Dermis blood vessel endothelial cell (primary cell): ENCODE measurements at regions not wholly inside any gene's neighbourhood (a gene's known extent, or its start where the extent isn't known, plus 50 kb on each side); places are given as distances from the start of the nearest gene placed in this dataset.
"Not testable (repeated sequence)": the region's sequence is repeated elsewhere in the genome, so short reads cannot be mapped to it uniquely, and the experiment has no call there.

Experiments used
- DNase-seq: peaks from one replicate; pipeline ENCODE4 v3.0.0; 2010

DNA sequence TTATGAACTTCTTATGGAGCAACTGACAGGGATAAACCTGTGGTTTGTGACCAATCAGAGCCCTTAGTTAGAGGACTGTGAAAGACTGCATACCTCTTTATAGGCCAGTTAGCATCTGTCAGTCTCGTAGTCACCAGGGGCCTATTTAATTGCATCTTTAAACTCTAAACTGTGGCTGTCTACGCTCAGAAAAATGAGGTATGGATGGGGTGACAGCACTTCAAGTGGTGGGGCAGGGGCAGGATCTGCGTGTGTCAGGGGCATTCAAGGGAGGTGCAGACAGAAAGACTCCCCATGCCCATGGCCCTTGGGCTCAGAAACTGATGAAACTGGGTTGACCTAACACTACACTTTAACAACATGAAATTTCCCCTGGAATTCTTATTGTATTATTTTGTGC lies 132.6 kb upstream of the TBCA start:
- DNase-seq, result no peak

GRCh38 chr5:77907786-77908185 lies 131.6 kb upstream of the TBCA start:
- no peak for DNase-seq

GRCh38 chr5:77906806-77907205 lies 130.7 kb upstream of the TBCA start:
- no peak for DNase-seq

GRCh38 chr5:77904362-77904761 lies 128.2 kb upstream of the TBCA start:
- DNase-seq, result no peak

- DNase-seq, result no peak
Observed at GRCh38 chr5:77900691-77901090, 124.6 kb upstream of the TBCA start.

DNA sequence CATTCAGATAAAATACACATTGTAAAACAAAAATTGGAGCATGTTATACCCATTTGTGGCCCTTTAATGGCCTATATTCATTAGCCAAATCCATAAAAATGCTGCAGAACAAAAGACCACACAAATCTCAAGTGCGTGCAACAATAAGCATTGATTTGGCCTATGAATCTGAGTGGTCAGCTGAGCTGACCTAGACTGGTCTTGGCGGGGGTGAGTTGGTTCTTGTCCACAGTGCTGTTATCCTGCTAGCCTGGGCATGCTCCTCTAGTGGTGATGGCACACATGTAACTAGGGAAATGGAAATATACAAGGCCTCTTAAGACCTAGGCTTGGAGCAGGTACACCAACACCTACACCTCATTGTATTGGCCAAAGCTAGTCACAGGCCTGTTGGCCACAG lies 122.2 kb upstream of the TBCA start:
- DNase-seq, result no peak

DNA sequence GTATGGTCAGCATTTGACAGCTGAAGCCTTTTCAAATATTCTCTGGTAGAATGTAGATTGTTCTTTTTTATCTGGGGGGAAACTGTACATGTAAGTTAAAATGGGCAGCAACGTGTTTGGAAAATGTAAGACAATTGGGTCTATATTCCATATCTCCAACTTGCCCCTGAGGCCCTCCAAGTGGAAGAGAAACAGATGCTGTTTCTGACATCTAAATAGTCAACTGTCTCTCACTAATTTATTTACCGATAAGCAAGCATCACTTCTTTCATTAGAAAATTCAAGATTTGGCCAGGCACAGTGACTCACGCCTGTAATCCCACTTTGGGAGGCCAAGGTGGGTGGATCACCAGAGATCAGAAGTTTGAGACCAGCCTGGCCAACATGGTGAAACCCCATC lies 120.2 kb upstream of the TBCA start:
- no peak for DNase-seq

GRCh38 chr5:77894103-77894502 lies 118.0 kb upstream of the TBCA start:
- not testable (repeated sequence) for DNase-seq

DNA sequence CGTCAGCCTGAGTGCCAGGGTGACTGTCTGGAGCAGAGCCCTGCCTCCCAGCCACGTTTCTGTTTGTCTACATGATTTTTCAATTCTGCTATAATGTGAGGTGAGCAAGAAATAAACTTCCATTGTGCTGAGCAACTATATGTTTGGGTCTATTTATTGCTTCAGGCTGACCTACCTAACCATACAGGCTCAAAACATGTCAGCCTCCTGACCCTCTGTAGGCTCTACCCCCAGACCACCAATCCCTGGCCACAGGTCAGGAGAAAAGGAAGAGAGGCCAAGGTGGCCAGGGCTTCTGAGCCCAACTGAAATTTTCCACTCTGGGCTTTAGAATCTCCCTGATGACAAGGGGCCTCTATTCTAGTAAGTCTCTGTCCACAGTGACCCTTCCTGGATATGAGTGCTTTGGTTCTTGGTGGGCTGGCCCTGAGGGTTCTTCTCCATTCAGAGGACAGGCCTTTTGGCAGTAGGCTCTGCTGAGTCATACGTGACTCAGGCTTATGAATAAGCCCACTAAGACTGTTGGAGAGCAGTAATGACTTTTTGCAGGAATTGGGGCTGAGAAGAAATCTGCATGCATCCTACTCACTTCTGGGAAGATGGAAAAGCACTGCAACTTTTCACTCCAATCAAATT lies 117.2 kb upstream of the TBCA start:
- peak; percentile 94 for DNase-seq

DNA sequence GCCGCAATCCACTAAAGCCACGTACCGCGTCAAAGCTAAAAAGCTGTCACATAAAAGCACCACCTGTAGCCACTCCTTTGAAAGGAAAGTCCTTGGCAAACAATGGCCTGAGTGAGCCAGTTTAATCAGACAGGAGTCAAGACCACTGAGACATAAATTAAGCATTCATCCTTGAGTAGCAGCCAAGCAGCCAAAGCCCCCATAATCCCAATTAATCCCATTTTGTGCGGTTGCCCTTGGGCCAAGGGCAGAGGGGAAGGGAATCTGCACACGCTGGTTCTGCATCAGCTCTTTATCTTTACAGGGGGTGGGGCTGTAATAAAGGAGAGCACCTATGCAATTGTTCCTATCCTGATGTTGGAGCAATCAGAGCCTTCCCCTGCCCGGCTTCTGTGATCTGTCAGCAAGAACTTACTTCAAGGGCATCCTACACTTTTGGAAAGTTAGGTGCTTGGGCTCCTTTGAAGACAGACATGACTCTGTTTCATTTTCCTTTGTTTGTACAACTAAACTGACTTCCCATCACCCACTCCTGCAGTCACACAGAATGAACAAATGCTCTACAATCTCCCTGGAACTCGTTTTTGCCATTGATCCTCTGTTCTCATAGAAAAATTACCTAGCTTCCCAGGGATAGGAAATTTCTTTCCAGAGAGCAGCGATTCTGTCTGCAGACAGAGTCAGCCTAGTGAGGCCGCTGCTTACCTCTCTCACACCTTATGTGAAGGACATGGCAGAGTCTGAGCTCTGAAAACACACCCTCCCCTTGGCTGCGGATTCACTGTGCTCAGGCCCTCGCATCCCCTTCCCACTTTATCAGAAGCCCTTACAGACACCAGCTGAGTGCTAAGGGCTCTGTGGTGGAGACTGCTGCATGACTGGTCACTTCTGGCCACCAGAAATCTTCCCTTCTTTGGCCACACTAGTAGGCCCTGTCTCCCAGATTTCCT lies 116.2 kb upstream of the TBCA start:
- DNase-seq, result no peak

DNA sequence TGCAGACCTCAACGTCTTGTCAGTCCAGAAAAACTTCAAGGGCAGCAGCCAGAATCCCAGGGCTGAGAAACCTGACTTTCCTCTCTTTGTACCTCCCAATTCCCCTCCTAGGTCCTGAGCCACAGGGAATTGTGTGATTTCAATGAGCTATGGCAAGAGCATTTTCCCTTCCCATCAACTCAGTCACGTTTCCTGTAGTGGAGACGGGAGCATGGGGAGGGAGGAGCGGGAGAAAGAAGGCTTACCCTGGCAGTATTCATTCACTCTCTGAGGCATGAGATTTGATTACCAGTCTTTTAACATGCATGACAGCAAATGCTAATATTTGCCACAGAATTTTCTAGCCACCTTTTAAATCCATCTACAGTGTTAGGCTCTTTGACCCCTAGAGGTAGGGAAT lies 109.4 kb upstream of the TBCA start:
- DNase-seq, result peak; percentile 60

- peak; percentile 80 for DNase-seq
Observed at GRCh38 chr5:77882670-77883257, 106.6 kb upstream of the TBCA start.

GRCh38 chr5:77881528-77881927 lies 105.4 kb upstream of the TBCA start:
- DNase-seq, result peak; percentile 58

- DNase-seq, result no peak
Observed at GRCh38 chr5:77877516-77878355, 101.6 kb upstream of the TBCA start.

- DNase-seq, result no peak
Observed at GRCh38 chr5:77876862-77877502, 100.8 kb upstream of the TBCA start.

DNA sequence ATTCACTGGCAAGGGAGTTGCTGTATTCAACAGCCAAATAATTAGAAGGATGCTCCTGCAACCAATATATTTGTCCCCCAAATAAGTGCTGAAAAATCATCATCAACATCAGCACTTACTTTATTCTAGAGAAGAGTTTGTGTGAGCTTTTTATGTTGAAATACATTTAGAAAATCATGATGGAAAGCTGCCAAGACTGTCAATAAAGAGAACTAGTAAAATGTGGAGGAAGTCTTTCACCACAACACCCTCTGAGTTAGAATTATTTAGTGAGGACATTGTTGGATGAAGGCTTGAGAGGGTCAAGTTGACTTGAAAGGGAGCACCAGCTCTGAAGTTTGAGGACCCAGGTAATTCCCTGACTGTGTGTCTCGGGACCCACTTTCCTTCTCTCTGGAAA lies 100.2 kb upstream of the TBCA start:
- DNase-seq, result no peak

GRCh38 chr5:77874691-77875090 lies 98.6 kb upstream of the TBCA start:
- DNase-seq, result no peak

GRCh38 chr5:77873239-77873638 lies 97.1 kb upstream of the TBCA start:
- no peak for DNase-seq

DNA sequence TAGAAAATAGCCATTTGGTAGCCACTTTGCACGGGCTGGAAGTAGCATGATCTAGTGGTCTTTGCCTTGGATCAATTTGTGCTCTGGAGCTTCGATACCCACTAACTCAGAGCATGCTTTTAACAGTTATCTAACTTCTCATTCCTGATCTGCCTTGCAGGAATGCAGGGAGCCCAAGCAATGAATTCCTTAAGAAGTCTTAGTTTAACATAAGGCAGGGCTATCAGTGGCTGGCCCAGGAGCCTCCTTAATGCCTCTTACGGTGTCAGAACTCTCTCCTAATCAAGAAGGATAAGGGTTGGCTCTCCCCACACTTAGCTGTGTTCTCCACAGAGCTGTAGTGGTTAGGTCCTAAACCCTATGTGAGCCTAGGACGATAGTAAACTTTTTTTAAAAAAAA lies 95.8 kb upstream of the TBCA start:
- no peak for DNase-seq

- DNase-seq, result no peak
Observed at GRCh38 chr5:77871016-77871415, 94.9 kb upstream of the TBCA start.

- DNase-seq, result no peak
Observed at GRCh38 chr5:77869116-77869798, 93.1 kb upstream of the TBCA start.

DNA sequence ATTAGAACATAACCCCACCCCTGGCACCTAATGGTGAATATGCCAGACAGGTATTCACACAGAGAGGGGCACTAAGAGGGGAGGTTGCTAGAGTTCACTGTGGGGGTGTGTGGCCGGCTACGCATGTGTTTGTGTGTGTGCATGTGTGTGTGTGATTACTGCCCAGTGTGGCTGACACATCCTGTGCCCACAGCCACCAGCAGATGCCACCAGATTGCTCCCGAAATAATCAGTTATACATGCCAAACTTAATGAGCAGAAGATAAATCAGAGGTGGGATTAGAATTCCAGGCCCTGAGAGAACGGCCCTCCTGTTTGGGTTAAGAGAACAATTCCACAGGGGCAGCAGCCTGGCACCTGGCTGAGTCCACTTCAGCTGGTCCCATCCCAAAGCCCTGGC lies 91.8 kb upstream of the TBCA start:
- no peak for DNase-seq
